Fibroblast of lung (primary cell): ENCODE measurements at regions not wholly inside any gene's neighbourhood (a gene's known extent, or its start where the extent isn't known, plus 50 kb on each side); places are given as distances from the start of the nearest gene placed in this dataset.
"Not testable (repeated sequence)": the region's sequence is repeated elsewhere in the genome, so short reads cannot be mapped to it uniquely, and the experiment has no call there.

Experiments used
- EZH2 ChIP-seq: IDR thresholded peaks from 2 replicates; pipeline ENCODE4 v1.5.1; 2012; ENCODE audit warnings: low read length, control low read depth, mild to moderate bottlenecking; ENCODE audit errors: missing control alignments
- TF ChIP-seq, protein P1 (sequence below), 2 donors: IDR thresholded peaks in 1 of 2; conservative IDR thresholded peaks in 1 of 2; 1 replicate in 1 of 2; 2 replicates in 1 of 2; pipeline ENCODE4 v1.5.1; 2011 to 2012; ENCODE audit warnings: low read length in 2 of 2, control low read depth in 1 of 2, inconsistent platforms in 1 of 2, low read depth in 1 of 2, mild to moderate bottlenecking in 1 of 2

DNA sequence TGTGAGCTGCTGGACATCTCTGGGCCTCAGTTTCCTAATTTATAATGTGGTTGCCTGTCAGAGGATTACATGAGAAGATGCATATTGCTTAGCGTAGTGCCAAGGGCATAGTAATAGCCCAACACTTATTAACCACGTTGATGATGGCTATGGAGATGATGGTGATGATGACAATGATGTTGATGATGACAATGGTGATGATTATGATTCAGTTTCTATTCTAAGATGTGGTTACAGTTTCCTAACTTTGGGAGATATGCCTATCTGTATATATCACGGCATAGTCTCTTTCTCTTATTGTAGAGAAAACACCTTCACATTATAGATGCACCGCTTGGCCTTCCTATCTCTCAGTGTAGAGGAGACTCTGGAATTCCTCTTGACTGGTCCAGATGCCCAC, 311.9 kb upstream of the PLGLB2 start:
- TF ChIP-seq, protein P1, sequence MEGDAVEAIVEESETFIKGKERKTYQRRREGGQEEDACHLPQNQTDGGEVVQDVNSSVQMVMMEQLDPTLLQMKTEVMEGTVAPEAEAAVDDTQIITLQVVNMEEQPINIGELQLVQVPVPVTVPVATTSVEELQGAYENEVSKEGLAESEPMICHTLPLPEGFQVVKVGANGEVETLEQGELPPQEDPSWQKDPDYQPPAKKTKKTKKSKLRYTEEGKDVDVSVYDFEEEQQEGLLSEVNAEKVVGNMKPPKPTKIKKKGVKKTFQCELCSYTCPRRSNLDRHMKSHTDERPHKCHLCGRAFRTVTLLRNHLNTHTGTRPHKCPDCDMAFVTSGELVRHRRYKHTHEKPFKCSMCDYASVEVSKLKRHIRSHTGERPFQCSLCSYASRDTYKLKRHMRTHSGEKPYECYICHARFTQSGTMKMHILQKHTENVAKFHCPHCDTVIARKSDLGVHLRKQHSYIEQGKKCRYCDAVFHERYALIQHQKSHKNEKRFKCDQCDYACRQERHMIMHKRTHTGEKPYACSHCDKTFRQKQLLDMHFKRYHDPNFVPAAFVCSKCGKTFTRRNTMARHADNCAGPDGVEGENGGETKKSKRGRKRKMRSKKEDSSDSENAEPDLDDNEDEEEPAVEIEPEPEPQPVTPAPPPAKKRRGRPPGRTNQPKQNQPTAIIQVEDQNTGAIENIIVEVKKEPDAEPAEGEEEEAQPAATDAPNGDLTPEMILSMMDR (conservative IDR thresholded peaks at IDR 0.05 in 1 of 2, IDR thresholded peaks at IDR 0.05 in 1 of 2; ENCODE audit: low read depth in 1 of 2, low read length in 2 of 2), result not testable (repeated sequence)
- TF ChIP-seq EZH2, result not testable (repeated sequence)
